GM12878 (cell line): ENCODE measurements at regions not wholly inside any gene's neighbourhood (a gene's known extent, or its start where the extent isn't known, plus 50 kb on each side); places are given as distances from the start of the nearest gene placed in this dataset.

Experiments used
- ATAC-seq: fragments of 200-7000 bp; cut with Tn5 transposase; 3 replicates; pipeline ENCODE4 v1.9.1; 2020; ENCODE audit warnings: mild to moderate bottlenecking, moderate library complexity
- BruUV-seq: library from RNA; stranded (reverse); fragments of 400-500 nt; replicated peaks from 2 replicates; lab custom pipeline; 2021; lab: Mats Ljungman, UMichigan
- CTCF ChIA-PET: fragments of 300-600 bp; sonication (Branson Sonifier 250); formaldehyde crosslinking; extraction: SDS; loops from one replicate; lab custom pipeline; 2021; ENCODE audit warnings: inconsistent platforms; lab: Yijun Ruan, JAX
- POLR2A ChIA-PET: fragments of 350-600 bp; formaldehyde crosslinking; extraction: SDS; loops from one replicate; lab custom pipeline; 2021; ENCODE audit warnings: inconsistent platforms; lab: Charles Lee
- RAD21 ChIA-PET: fragments of 300-600 bp; sonication (Branson Sonifier 250); formaldehyde crosslinking; loops from one replicate; lab custom pipeline; 2023; ENCODE audit warnings: antibody characterized with exemption; ENCODE audit not compliant: unreplicated experiment; lab: Charles Lee
- SMC1A ChIA-PET: fragments of 300-600 bp; sonication (Branson Sonifier 250); formaldehyde crosslinking; loops from one replicate; lab custom pipeline; 2023; ENCODE audit not compliant: unreplicated experiment, uncharacterized antibody; lab: Charles Lee
- DNase-seq: peaks from one replicate; pipeline ENCODE4 v3.0.0-alpha.2; 2011; ENCODE audit warnings: low read depth, low spot score
- FAIRE-seq: peaks from 3 replicates; lab custom pipeline; 2011; peaks lifted over from hg19 to GRCh38; lab: Jason Lieb, UNC
- H2AFZ ChIP-seq: 2 replicates; pipeline ENCODE4 v1.6.0; 2011; ENCODE audit warnings: low read depth, low read length, control low read depth; ENCODE audit not compliant: control insufficient read depth
- H3K27ac ChIP-seq: 2 replicates; pipeline ENCODE4 v1.5.1; 2011; ENCODE audit warnings: control low read depth; ENCODE audit not compliant: control insufficient read depth, insufficient read depth
- H3K27me3 ChIP-seq, 2 experiments: replicated peaks in 1 of 2; 2 replicates each; pipeline versions ENCODE4 v1.6.0 to v1.6.1; 2011; ENCODE audit warnings: low read length in 1 of 2; ENCODE audit not compliant: control insufficient read depth in 2 of 2, insufficient read depth in 2 of 2
- H3K36me3 ChIP-seq, 2 experiments: 2 replicates each; pipeline ENCODE4 v1.5.1; 2011; ENCODE audit warnings: low read length in 1 of 2; ENCODE audit not compliant: control insufficient read depth in 2 of 2, insufficient read depth in 2 of 2
- H3K4me1 ChIP-seq: 2 replicates; pipeline ENCODE4 v1.6.1; 2011; ENCODE audit warnings: mild to moderate bottlenecking, low read length, moderate library complexity, mixed read lengths; ENCODE audit not compliant: control insufficient read depth, insufficient read depth
- H3K4me2 ChIP-seq: 2 replicates; pipeline ENCODE4 v1.6.0; 2011; ENCODE audit warnings: control low read depth; ENCODE audit not compliant: control insufficient read depth, insufficient read depth
- H3K4me3 ChIP-seq: fragments of 200-600 bp; sonication (generic); 2 replicates; pipeline ENCODE4 v1.5.1; 2016
- H3K79me2 ChIP-seq: 2 replicates; pipeline ENCODE4 v1.6.0; 2011; ENCODE audit warnings: low read length; ENCODE audit not compliant: control insufficient read depth, insufficient read depth
- H3K9ac ChIP-seq: 2 replicates; pipeline ENCODE4 v1.8.0; 2011; ENCODE audit warnings: low read length, control low read depth, mixed read lengths; ENCODE audit not compliant: control insufficient read depth, insufficient read depth
- H3K9me3 ChIP-seq: replicated peaks from 3 replicates; pipeline ENCODE4 v1.5.1; 2011; ENCODE audit warnings: mild to moderate bottlenecking, low read length; ENCODE audit not compliant: control insufficient read depth, insufficient read depth
- H4K20me1 ChIP-seq: 2 replicates; pipeline ENCODE4 v1.6.0; 2011; ENCODE audit not compliant: control insufficient read depth, insufficient read depth
- ATF7 ChIP-seq: fragments of 450-650 bp; IDR thresholded peaks from 2 replicates; pipeline ENCODE4 v1.6.1; 2016; ENCODE audit warnings: low read depth, mild to moderate bottlenecking
- ESRRA ChIP-seq: IDR thresholded peaks from 2 replicates; pipeline ENCODE4 v1.6.1; 2012; ENCODE audit warnings: mild to moderate bottlenecking, low read length, improper control_type of control experiment
- HDGF ChIP-seq: fragments of 450-650 bp; IDR thresholded peaks from 2 replicates; pipeline ENCODE4 v1.6.1; 2016; ENCODE audit warnings: antibody characterized with exemption
- KLF5 ChIP-seq: fragments of 450-650 bp; IDR thresholded peaks from 2 replicates; pipeline ENCODE4 v1.6.1; 2014; ENCODE audit warnings: mild to moderate bottlenecking; ENCODE audit not compliant: partially characterized antibody
- MEF2B ChIP-seq: fragments of 450-650 bp; IDR thresholded peaks from 2 replicates; pipeline ENCODE4 v1.6.1; 2018; ENCODE audit warnings: mild to moderate bottlenecking, moderate library complexity; ENCODE audit not compliant: partially characterized antibody, poor library complexity, severe bottlenecking
- MYB ChIP-seq: fragments of 150-350 bp; IDR thresholded peaks from 2 replicates; pipeline ENCODE4 v1.6.1; 2014; ENCODE audit warnings: mild to moderate bottlenecking, low read depth, low read length, borderline replicate concordance
- NFYB ChIP-seq: IDR thresholded peaks from 2 replicates; pipeline ENCODE4 v1.6.1; 2011; ENCODE audit warnings: low read depth, mild to moderate bottlenecking, low read length, improper control_type of control experiment, moderate library complexity; ENCODE audit not compliant: insufficient read depth
- ZNF24 ChIP-seq: fragments of 450-650 bp; IDR thresholded peaks from 2 replicates; pipeline ENCODE4 v1.6.1; 2017; ENCODE audit warnings: antibody characterized with exemption, mild to moderate bottlenecking
- ZNF274 ChIP-seq: IDR thresholded peaks from one replicate; pipeline ENCODE4 v1.8.0; 2011; ENCODE audit not compliant: insufficient read length, insufficient read depth
- ZNF687 ChIP-seq: fragments of 450-650 bp; IDR thresholded peaks from 2 replicates; pipeline ENCODE4 v1.6.1; 2017; ENCODE audit warnings: mild to moderate bottlenecking, moderate library complexity
- WGBS: methylation state at CpG from one replicate; pipeline ENCODE4 v1.1.6; 2016; ENCODE audit warnings: low lambda C conversion rate; ENCODE audit not compliant: insufficient replicate concordance, insufficient coverage; ENCODE audit errors: missing lambda C conversion rate; 5-methylcytosine and 5-hydroxymethylcytosine counted together
- in situ Hi-C: fragments of 300-500 bp; cut with MboI; formaldehyde crosslinking; loops from 9 replicates; pipeline ENCODE4 v1.14.3; 2018; ENCODE audit warnings: mixed read lengths
- intact Hi-C: fragments of 100-400 bp; cut with micrococcal nuclease; formaldehyde crosslinking; loops from one replicate; pipeline ENCODE4 v1.14.2; 2022; ENCODE audit not compliant: unreplicated experiment

- H3K9me3 ChIP-seq: no peaks in the 10 kb centered on the region
- H3K9ac ChIP-seq: no peak overlapping the region
- no peaks in the 10 kb centered on the region for H3K79me2 ChIP-seq
- intact Hi-C loops (no loop called here), in situ Hi-C loops (no loop called here)
- CTCF ChIA-PET: interaction anchor here (0.8 to 1.3 kb wide), 2 partner anchors 17 to 30 kb away, joined by 3 to 5 read pairs; no protein-coding TSS in a partner anchor
- SMC1A ChIA-PET: interaction anchor here (0.9 kb wide), 1 partner anchor 10 kb away, joined by 4 read pairs; no protein-coding TSS in a partner anchor
- POLR2A ChIA-PET: no interaction called here
- H3K4me3 ChIP-seq: no peak overlapping the region
- H4K20me1 ChIP-seq: no peaks in the 10 kb centered on the region
- H2AFZ ChIP-seq: no peak overlapping the region; the same call in 1 of the 2 replicates
- DNase-seq (no peak), ATAC-seq (no peak), FAIRE-seq (no peak)
- H3K27me3 ChIP-seq: no peaks in the 10 kb centered on the region
- H3K36me3 ChIP-seq: no peaks in the 10 kb centered on the region
- H3K4me2 ChIP-seq: no peak overlapping the region
- no peak overlapping the region for H3K27ac ChIP-seq
- H3K4me1 ChIP-seq: peaks cover 23% of the 10 kb centered on the region
- WGBS: 40% methylated on average over 9 of the region's 9 CpGs
- RAD21 ChIA-PET: no interaction called here
- no peak for TF ChIP-seq ZNF24
- no peak for TF ChIP-seq MEF2B
- no peak for TF ChIP-seq ZNF274
- no peak for TF ChIP-seq ESRRA
- no peak for TF ChIP-seq KLF5
- no peak for TF ChIP-seq MYB
- no peak for TF ChIP-seq ATF7
- TF ChIP-seq ZNF687: no peak
- TF ChIP-seq NFYB: no peak
- no peak for TF ChIP-seq HDGF
- TF ChIP-seq, all 136 proteins: peak for 0
- no TSS peak for BruUV-seq
Observed at GRCh38 chr6:6713657-6714056, 125.1 kb downstream of the LY86 start.
